ENCODE measurements at regions not wholly inside any gene's neighbourhood (a gene's known extent, or its start where the extent isn't known, plus 50 kb on each side); places are given as distances from the start of the nearest gene placed in this dataset.
"Not testable (repeated sequence)": the region's sequence is repeated elsewhere in the genome, so short reads cannot be mapped to it uniquely, and the experiment has no call there.

DNA sequence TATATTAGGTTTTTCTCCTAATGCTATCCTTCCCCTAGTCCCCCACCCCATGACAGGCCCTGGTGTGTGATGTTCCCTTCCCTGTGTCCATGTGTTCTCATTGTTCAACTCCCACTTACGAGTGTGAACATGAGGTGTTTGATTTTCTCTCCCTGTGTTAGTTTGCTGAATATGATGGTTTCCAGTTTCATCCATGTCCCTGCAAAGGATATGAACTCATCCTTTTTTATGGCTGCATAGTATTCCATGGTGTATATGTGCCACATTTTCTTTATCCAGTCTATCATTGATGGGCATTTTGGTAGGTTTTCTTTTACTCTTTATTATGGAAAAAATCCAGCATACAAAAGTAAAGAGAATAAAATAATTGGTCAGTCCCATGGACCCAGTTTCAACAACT, 126.1 kb downstream of the PHETA1 start:
- TF ChIP-seq, protein P1, sequence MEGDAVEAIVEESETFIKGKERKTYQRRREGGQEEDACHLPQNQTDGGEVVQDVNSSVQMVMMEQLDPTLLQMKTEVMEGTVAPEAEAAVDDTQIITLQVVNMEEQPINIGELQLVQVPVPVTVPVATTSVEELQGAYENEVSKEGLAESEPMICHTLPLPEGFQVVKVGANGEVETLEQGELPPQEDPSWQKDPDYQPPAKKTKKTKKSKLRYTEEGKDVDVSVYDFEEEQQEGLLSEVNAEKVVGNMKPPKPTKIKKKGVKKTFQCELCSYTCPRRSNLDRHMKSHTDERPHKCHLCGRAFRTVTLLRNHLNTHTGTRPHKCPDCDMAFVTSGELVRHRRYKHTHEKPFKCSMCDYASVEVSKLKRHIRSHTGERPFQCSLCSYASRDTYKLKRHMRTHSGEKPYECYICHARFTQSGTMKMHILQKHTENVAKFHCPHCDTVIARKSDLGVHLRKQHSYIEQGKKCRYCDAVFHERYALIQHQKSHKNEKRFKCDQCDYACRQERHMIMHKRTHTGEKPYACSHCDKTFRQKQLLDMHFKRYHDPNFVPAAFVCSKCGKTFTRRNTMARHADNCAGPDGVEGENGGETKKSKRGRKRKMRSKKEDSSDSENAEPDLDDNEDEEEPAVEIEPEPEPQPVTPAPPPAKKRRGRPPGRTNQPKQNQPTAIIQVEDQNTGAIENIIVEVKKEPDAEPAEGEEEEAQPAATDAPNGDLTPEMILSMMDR (IDR thresholded peaks at IDR 0.05): not testable (repeated sequence)
- TF ChIP-seq POLR2A (IDR thresholded peaks at IDR 0.05): not testable (repeated sequence)

All from heart left ventricle (tissue), 13 donors.